RWPE2 (cell line): ENCODE measurements at regions not wholly inside any gene's neighbourhood (a gene's known extent, or its start where the extent isn't known, plus 50 kb on each side); places are given as distances from the start of the nearest gene placed in this dataset.

Source experiments
- ATAC-seq: fragments of 200-7000 bp; cut with Tn5 transposase; 3 replicates; pipeline ENCODE4 v1.9.1; 2021; ENCODE audit warnings: low read depth
- DNase-seq: peaks from one replicate; pipeline ENCODE4 v3.0.0-alpha.2; 2020; ENCODE audit warnings: low spot score
- H3K27ac ChIP-seq: fragments of 450-650 bp; 2 replicates; pipeline ENCODE4 v1.5.1; 2017; ENCODE audit warnings: mild to moderate bottlenecking; ENCODE audit not compliant: poor library complexity, severe bottlenecking
- H3K27me3 ChIP-seq: fragments of 250-450 bp; sonication (Bioruptor Pico); 2 replicates; pipeline ENCODE4 v1.5.1; 2021; ENCODE audit warnings: mild to moderate bottlenecking, moderate library complexity; ENCODE audit not compliant: insufficient read depth, poor library complexity, severe bottlenecking
- H3K36me3 ChIP-seq: fragments of 250-450 bp; sonication (Bioruptor Pico); 2 replicates; pipeline ENCODE4 v1.5.1; 2020; ENCODE audit warnings: low read depth, mild to moderate bottlenecking, moderate library complexity
- H3K4me1 ChIP-seq: fragments of 250-450 bp; sonication (Bioruptor Pico); 2 replicates; pipeline ENCODE4 v1.5.1; 2021; ENCODE audit warnings: mild to moderate bottlenecking, moderate library complexity; ENCODE audit not compliant: insufficient read depth, poor library complexity, severe bottlenecking
- H3K4me3 ChIP-seq: fragments of 250-450 bp; sonication (Bioruptor Pico); 2 replicates; pipeline ENCODE4 v1.5.1; 2021; ENCODE audit warnings: mild to moderate bottlenecking, moderate library complexity; ENCODE audit not compliant: severe bottlenecking
- H3K9me3 ChIP-seq: fragments of 250-450 bp; sonication (Bioruptor Pico); 2 replicates; pipeline ENCODE4 v1.5.1; 2021; ENCODE audit warnings: mild to moderate bottlenecking, moderate library complexity; ENCODE audit not compliant: severe bottlenecking
- CTCF ChIP-seq: fragments of 450-650 bp; IDR thresholded peaks from one replicate; pipeline ENCODE4 v1.5.1; 2017; ENCODE audit warnings: mild to moderate bottlenecking, moderate library complexity; ENCODE audit not compliant: poor library complexity, severe bottlenecking

DNA sequence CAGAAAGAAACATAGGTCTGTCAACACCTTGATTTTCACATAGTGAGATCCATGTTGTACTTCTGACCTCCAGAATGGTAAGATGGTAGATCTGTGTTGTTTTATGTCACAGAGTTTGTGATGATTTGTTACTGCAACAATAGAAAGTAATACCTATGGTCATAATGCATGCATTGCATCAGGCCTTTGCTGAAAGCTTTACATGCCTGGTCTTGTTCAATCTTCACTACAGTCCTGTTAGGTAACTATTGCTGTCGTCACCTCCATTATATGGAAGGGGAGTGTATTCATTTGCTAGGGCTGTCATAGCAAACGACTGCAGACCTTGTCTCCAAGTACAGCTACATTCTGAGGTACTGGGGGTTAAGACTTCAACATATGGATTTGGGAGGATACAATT is 243.5 kb downstream of the ANAPC1 start:
- Histone ChIP-seq H3K36me3 (no peaks in the 10 kb centered on the region), H3K27ac (peak overlapping the region; percentile 6), H3K4me3 (no peak overlapping the region), H3K4me1 (peaks cover 12% of the 10 kb centered on the region), H3K27me3 (no peaks in the 10 kb centered on the region), H3K9me3 (no peaks in the 10 kb centered on the region)
- TF ChIP-seq CTCF: no peak
- peak; percentile 92 for ATAC-seq
- DNase-seq: no peak

DNA sequence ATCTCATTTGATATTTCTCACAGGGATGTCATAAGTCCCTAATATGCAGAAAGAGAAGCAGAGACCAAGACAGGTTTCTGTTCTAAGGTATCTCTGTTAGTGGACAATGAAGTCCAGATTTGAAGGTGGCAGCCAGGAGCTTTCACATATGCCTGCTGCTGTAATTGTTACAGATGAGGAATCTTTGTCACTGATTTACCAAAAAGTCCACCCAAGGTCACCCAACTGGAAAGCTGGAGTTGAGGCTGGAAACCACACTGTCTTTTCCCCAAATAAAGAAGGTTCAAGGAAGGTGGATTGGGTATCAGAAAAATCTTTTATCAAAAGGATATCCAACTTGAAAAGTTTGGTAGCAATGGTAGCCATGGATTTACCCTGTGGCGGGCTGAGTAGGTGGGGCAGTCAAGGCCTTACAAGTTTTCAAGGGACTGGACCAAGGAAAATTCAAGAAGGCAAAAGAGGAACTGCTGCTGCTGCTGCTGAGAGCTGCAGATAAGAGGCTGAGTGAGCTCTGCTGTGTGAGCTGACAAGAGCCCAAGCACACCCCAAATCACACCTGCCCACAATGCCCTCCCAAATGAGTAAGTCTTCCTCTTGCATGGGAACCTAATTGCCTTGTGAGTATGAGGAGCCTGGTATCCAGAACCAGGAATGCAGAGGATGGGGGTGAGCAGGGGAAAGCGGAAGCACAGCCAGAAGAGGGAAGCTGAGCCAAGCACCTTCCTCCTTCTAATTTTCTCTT is 241.2 kb downstream of the ANAPC1 start:
- no peak for TF ChIP-seq CTCF
- no peak for ATAC-seq
- H3K27me3 ChIP-seq: no peaks in the 10 kb centered on the region

GRCh38 chr2:111643759-111644158 is 240.2 kb downstream of the ANAPC1 start:
- ATAC-seq: no peak
- no peak for DNase-seq
- Histone ChIP-seq H3K27ac (no peak overlapping the region), H3K4me1 (peaks cover 12% of the 10 kb centered on the region), H3K4me3 (no peak overlapping the region), H3K9me3 (peaks cover 3% of the 10 kb centered on the region), H3K27me3 (no peaks in the 10 kb centered on the region), H3K36me3 (no peaks in the 10 kb centered on the region)
- no peak for TF ChIP-seq CTCF

More for the DNA sequence above, 241.2 kb downstream of the ANAPC1 start:
- Histone ChIP-seq H3K4me1 (peaks cover 12% of the 10 kb centered on the region), H3K27ac (no peak overlapping the region), H3K4me3 (no peak overlapping the region), H3K36me3 (no peaks in the 10 kb centered on the region), H3K9me3 (peaks cover 3% of the 10 kb centered on the region)
- DNase-seq: no peak

- no peak for TF ChIP-seq CTCF
- no peak for ATAC-seq
Measured at GRCh38 chr2:111647359-111647758, 236.6 kb downstream of the ANAPC1 start.

DNA sequence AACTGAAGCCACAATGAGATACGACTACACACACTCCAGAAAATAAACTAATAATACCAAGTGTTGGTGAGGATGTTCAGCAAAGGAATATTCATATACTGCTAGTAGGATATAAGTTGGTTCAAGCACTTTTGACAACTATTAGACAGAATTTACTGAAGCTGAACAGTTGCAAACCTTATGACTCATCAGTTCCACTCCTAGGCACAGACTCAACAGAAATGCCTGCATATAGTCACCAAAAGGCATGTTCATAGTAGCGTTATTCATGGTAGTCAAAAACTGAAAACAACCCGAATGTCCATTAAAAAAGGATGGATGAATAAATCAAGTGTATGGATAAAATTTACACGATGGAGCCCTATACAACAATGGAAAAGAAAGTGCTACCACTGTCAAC is 232.0 kb downstream of the ANAPC1 start:
- Histone ChIP-seq H3K4me1 (no peaks in the 10 kb centered on the region), H3K27me3 (no peaks in the 10 kb centered on the region), H3K36me3 (no peaks in the 10 kb centered on the region), H3K9me3 (peaks cover 3% of the 10 kb centered on the region), H3K27ac (no peak overlapping the region), H3K4me3 (no peak overlapping the region)
- ATAC-seq (no peak), DNase-seq (no peak)
- no peak for TF ChIP-seq CTCF

More at GRCh38 chr2:111647359-111647758, 236.6 kb downstream of the ANAPC1 start:
- no peaks in the 10 kb centered on the region for H3K36me3 ChIP-seq
- H3K9me3 ChIP-seq: peaks cover 3% of the 10 kb centered on the region
- H3K27me3 ChIP-seq: no peaks in the 10 kb centered on the region
- no peaks in the 10 kb centered on the region for H3K4me1 ChIP-seq
- no peak overlapping the region for H3K27ac ChIP-seq
- H3K4me3 ChIP-seq: no peak overlapping the region
- DNase-seq: no peak
